ENCODE measurements at regions not wholly inside any gene's neighbourhood (a gene's known extent, or its start where the extent isn't known, plus 50 kb on each side); places are given as distances from the start of the nearest gene placed in this dataset.

- 86 to 89% methylated on average over 2 of the region's 2 CpGs for WGBS, 2 donors
Observed at GRCh38 chr2:187719510-187719909, 165.3 kb upstream of the TFPI start.

DNA sequence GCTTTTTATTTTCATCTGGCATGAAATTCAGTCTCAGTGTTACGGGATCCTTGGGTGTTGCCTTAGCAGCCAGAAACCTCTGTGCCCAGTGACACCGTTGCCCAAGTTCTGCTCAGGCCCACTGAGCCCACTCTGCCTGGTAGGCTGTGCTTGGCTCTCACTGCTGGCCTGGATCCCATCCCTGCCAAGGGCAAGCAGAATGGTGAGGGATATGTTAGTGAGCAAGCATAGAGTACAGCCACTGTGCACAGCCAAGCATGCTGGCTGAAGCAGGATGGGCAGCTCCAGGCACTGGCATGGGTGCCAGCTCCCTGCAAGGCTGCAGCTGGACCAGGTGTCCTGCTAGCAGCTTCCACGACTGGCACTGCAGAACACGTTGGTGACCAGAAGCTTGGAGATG lies 194.7 kb upstream of the TFPI start:
- Histone ChIP-seq H3K27ac (no peak overlapping the region), H3K4me1 (no peaks in the 10 kb centered on the region), H3K4me3 (no peak overlapping the region), H3K36me3 (ENCODE audit: low read depth, missing control alignments) (no peaks in the 10 kb centered on the region), H3K9me3 (no peaks in the 10 kb centered on the region), H3K27me3 (no peaks in the 10 kb centered on the region)
- TF ChIP-seq, protein P1, sequence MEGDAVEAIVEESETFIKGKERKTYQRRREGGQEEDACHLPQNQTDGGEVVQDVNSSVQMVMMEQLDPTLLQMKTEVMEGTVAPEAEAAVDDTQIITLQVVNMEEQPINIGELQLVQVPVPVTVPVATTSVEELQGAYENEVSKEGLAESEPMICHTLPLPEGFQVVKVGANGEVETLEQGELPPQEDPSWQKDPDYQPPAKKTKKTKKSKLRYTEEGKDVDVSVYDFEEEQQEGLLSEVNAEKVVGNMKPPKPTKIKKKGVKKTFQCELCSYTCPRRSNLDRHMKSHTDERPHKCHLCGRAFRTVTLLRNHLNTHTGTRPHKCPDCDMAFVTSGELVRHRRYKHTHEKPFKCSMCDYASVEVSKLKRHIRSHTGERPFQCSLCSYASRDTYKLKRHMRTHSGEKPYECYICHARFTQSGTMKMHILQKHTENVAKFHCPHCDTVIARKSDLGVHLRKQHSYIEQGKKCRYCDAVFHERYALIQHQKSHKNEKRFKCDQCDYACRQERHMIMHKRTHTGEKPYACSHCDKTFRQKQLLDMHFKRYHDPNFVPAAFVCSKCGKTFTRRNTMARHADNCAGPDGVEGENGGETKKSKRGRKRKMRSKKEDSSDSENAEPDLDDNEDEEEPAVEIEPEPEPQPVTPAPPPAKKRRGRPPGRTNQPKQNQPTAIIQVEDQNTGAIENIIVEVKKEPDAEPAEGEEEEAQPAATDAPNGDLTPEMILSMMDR (IDR thresholded peaks at IDR 0.05), result no peak
- no peak for TF ChIP-seq POLR2A (IDR thresholded peaks at IDR 0.05)
- intact Hi-C loops (cut with DNase I; ENCODE audit: low total_unique reads), result no loop called here
- 87 to 95% methylated on average over 2 to 4 of the region's 4 CpGs for WGBS, 2 donors
- no peak for DNase-seq

More at GRCh38 chr2:187719510-187719909, 165.3 kb upstream of the TFPI start:
- no peak for TF ChIP-seq POLR2A (IDR thresholded peaks at IDR 0.05)
- TF ChIP-seq, protein P1 (IDR thresholded peaks at IDR 0.05), result no peak
- H3K27ac ChIP-seq, result no peak overlapping the region
- no peak overlapping the region for H3K4me3 ChIP-seq
- H3K27me3 ChIP-seq, result no peaks in the 10 kb centered on the region
- H3K9me3 ChIP-seq, result no peaks in the 10 kb centered on the region
- intact Hi-C loops (cut with DNase I; ENCODE audit: low total_unique reads), result no loop called here
- no peaks in the 10 kb centered on the region for H3K36me3 ChIP-seq (ENCODE audit: low read depth, missing control alignments)
- H3K4me1 ChIP-seq, result no peaks in the 10 kb centered on the region
- no peak for DNase-seq

DNA sequence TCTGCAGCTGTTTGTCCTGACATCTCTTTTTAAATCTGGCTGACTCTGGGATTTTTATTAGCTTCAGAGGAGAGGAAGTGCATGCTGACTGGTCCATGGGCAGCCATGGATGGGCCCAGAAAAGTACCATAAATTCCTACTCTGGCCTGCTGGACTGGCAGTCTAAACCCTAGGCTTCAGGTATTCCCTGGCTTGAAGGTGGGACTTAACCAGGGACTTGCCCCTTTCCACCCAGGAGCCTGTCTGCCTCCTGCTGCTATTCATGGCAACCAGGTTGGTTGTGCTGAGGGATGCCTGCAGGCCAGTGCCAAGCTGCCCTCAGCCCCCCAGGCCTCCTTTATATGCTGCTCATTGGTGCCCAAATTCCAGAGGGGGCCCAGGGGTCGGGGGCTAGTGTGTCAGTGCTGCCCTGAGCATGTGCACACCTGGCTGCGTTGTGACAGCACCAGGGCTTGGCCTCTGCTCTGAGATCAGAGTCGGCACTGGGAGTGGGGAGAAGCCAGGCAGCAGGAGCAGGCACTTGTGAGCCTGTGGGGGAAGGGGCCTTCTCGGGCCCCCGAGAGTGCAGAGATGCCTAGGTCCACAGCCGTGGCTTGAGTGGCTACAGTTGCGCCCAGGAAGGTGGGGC lies 195.7 kb upstream of the TFPI start:
- Histone ChIP-seq H3K9me3 (no peaks in the 10 kb centered on the region), H3K4me1 (no peaks in the 10 kb centered on the region), H3K27me3 (no peaks in the 10 kb centered on the region), H3K27ac (no peak overlapping the region), H3K4me3 (no peak overlapping the region), H3K36me3 (ENCODE audit: low read depth, missing control alignments) (no peaks in the 10 kb centered on the region)
- 77% methylated on average over 7 of the region's 7 CpGs; no CpG with 5 or more reads in 1 of the 2 donors for WGBS, 2 donors
- no peak for TF ChIP-seq POLR2A (IDR thresholded peaks at IDR 0.05)
- TF ChIP-seq, protein P1 (IDR thresholded peaks at IDR 0.05), result no peak
- DNase-seq, result no peak
- intact Hi-C loops (cut with DNase I; ENCODE audit: low total_unique reads), result no loop called here

DNA sequence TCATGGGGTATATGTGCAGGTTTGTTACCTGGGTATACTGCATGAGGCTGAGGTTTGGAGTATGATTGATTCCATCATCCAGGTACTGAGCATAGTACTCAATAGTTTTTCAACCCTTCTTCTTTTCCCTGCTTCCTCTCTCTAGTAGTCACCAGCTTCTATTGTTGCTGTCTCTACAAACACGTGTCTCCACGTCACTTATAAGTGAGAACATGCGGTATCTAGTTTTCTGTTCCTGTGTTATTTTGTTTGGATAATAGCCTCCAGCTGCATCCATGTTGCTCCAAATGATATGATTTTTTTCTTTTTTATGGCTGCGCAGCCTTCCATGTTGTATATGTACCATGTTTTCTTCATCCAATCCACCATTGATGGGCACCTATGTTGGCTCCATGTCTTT lies 214.8 kb upstream of the TFPI start:
- H3K4me1 ChIP-seq, result no peaks in the 10 kb centered on the region
- H3K36me3 ChIP-seq (ENCODE audit: low read depth, missing control alignments), result no peaks in the 10 kb centered on the region
- no peak for TF ChIP-seq POLR2A (IDR thresholded peaks at IDR 0.05)
- TF ChIP-seq, protein P1 (IDR thresholded peaks at IDR 0.05), result no peak
- intact Hi-C loops (cut with DNase I; ENCODE audit: low total_unique reads), result no loop called here
- no peaks in the 10 kb centered on the region for H3K27me3 ChIP-seq
- no peak for DNase-seq
- H3K27ac ChIP-seq, result no peak overlapping the region
- WGBS, 2 donors, result 92 to 96% methylated on average over 4 of the region's 4 CpGs
- H3K9me3 ChIP-seq, result no peaks in the 10 kb centered on the region
- no peak overlapping the region for H3K4me3 ChIP-seq

DNA sequence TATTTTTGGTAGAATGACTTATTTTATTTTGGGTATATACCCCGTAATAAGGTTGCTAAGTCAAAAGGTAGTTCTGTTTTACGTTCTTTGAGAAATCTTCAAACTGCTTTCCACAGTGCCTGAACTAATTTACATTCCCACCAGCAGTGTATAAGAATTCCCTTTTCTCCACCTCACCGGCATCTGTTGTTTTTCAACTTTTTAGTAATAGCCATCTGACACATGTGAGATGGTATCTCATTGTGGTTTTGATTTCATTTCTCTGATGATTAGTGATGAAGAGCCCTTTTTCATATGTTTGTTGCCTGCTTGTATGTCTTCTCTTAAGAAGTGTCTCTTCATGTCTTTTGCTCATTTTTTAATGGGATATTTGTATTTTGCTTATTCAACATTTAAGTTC lies 215.2 kb upstream of the TFPI start:
- 90 to 97% methylated on average over 3 of the region's 3 CpGs for WGBS, 2 donors
- H3K4me3 ChIP-seq, result no peak overlapping the region
- DNase-seq, result no peak
- no peaks in the 10 kb centered on the region for H3K4me1 ChIP-seq
- no peak overlapping the region for H3K27ac ChIP-seq
- no peaks in the 10 kb centered on the region for H3K27me3 ChIP-seq
- intact Hi-C loops (cut with DNase I; ENCODE audit: low total_unique reads), result no loop called here
- no peak for TF ChIP-seq POLR2A (IDR thresholded peaks at IDR 0.05)
- TF ChIP-seq, protein P1 (IDR thresholded peaks at IDR 0.05), result no peak
- no peaks in the 10 kb centered on the region for H3K9me3 ChIP-seq
- no peaks in the 10 kb centered on the region for H3K36me3 ChIP-seq (ENCODE audit: low read depth, missing control alignments)

Measured in testis (tissue), 2 donors.